ENCODE measurements at regions not wholly inside any gene's neighbourhood (a gene's known extent, or its start where the extent isn't known, plus 50 kb on each side); places are given as distances from the start of the nearest gene placed in this dataset.

- Mint-ChIP-seq H3K36me3 (ENCODE audit: unreplicated experiment) (no peaks in the 10 kb centered on the region), H3K4me3 (ENCODE audit: unreplicated experiment) (no peak overlapping the region), H3K9me3 (ENCODE audit: unreplicated experiment) (no peaks in the 10 kb centered on the region), H3K4me1 (ENCODE audit: unreplicated experiment) (peaks cover 34% of the 10 kb centered on the region), H3K27ac (ENCODE audit: unreplicated experiment) (peak overlapping the region; percentile 70), H3K27me3 (ENCODE audit: unreplicated experiment) (no peaks in the 10 kb centered on the region)
- no peak for TF ChIP-seq CTCF (IDR thresholded peaks at IDR 0.05)
- no peak for DNase-seq (ENCODE audit: extremely low spot score, unreplicated experiment)
Observed at GRCh38 chr2:190596993-190597392, 51.9 kb upstream of the NAB1 start.

- Mint-ChIP-seq H3K27ac (ENCODE audit: unreplicated experiment) (no peak overlapping the region), H3K36me3 (ENCODE audit: unreplicated experiment) (no peaks in the 10 kb centered on the region), H3K9me3 (ENCODE audit: unreplicated experiment) (no peaks in the 10 kb centered on the region), H3K4me1 (ENCODE audit: unreplicated experiment) (peaks cover 32% of the 10 kb centered on the region), H3K4me3 (ENCODE audit: unreplicated experiment) (no peak overlapping the region), H3K27me3 (ENCODE audit: unreplicated experiment) (no peaks in the 10 kb centered on the region)
- no peak for TF ChIP-seq CTCF (IDR thresholded peaks at IDR 0.05)
- DNase-seq (ENCODE audit: extremely low spot score, unreplicated experiment) = no peak
Observed at GRCh38 chr2:190598621-190599020, 50.3 kb upstream of the NAB1 start.

- H3K9me3 Mint-ChIP-seq (ENCODE audit: unreplicated experiment) = no peaks in the 10 kb centered on the region
- no peaks in the 10 kb centered on the region for H3K36me3 Mint-ChIP-seq (ENCODE audit: unreplicated experiment)
- H3K4me3 Mint-ChIP-seq (ENCODE audit: unreplicated experiment) = no peak overlapping the region
- no peak overlapping the region for H3K27ac Mint-ChIP-seq (ENCODE audit: unreplicated experiment)
- no peak for TF ChIP-seq CTCF (IDR thresholded peaks at IDR 0.05)
- peaks cover 36% of the 10 kb centered on the region for H3K4me1 Mint-ChIP-seq (ENCODE audit: unreplicated experiment)
- no peaks in the 10 kb centered on the region for H3K27me3 Mint-ChIP-seq (ENCODE audit: unreplicated experiment)
- DNase-seq (ENCODE audit: extremely low spot score, unreplicated experiment) = no peak
Observed at GRCh38 chr2:190599073-190599472, 49.8 kb upstream of the NAB1 start.

Data from osteocyte (in vitro differentiated cells).